Left renal cortex interstitium (tissue), 4 donors: ENCODE measurements at regions not wholly inside any gene's neighbourhood (a gene's known extent, or its start where the extent isn't known, plus 50 kb on each side); places are given as distances from the start of the nearest gene placed in this dataset.

Experiments used
- DNase-seq, 4 donors: peaks; one replicate each; pipeline ENCODE4 v3.0.0-alpha.2; 2013; ENCODE audit warnings: low read depth in 4 of 4, low spot score in 2 of 4, missing footprints in 1 of 4

DNA sequence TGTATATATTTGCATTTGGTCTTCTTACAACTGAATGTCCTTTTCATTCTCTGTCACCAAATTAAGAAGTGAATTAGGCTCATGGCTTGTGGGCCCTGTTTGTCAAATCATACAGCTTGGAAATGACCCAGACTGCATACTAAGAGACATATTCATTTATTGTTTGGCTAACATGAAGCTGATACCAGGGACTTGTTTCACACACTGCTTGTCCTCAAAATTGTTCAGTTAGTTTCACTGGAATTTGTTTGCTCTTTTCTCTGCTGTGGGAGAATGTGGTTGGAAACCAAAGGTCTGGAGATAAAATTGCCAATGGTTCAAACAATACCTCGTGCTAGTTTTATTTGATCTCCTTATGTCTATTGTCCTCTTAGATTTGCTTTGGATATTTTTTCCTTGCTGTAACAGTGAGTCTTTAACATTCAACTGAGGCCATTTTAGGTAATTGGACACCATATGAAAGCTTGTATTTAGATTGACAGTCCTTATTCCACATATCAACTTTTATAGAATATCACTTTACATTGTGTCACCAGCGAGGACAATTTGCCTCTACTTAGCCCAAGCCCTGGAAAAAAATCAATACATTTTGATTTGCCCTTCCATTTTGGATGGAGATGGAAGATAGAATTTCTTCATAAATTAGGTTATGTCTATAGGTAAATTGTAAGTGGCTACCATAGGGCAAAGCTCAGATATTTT is 144.3 kb upstream of the MTAP start:
- DNase-seq, result no peak

GRCh38 chr9:21660976-21661375 is 141.5 kb upstream of the MTAP start:
- no peak for DNase-seq

DNA sequence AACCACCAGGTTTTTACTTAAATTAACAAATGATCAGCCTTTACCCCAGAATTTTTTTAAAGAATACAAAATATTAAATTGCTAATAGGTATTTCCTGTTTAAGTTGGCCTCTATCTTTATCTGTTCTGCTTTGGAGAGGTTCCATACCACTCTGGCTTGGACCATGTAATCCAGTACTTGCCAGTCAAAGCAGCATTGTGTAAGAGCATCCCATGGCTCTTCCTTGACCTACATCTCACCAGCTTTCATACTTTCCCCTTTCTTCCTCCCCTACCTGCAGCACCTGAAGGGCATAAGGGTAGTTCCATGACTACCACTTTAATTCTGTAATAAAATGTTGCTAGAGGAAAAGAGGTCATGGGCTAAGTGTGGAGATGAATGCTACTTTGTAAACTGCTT is 140.8 kb upstream of the MTAP start:
- no peak for DNase-seq

DNA sequence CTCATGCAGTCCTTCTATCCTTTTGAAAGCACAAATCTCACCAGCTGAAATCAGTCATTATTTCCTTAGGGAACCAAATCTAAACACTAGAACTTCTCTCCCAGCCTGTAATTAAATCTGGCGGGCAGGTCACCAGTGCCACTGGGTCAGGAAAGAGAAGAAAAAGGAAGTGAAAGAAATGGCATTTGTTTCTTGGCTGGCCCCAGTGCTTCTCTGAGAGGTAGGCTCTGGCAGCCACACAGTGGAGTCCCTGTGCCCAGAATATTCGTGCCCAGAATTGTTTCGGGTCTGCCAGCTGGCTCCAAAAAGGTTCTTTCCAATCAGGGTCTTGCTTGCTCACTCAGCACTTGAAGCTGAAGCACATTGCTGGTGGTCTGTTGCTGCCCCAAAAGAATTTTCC is 133.9 kb upstream of the MTAP start:
- no peak for DNase-seq

- no peak for DNase-seq
Measured at GRCh38 chr9:21669701-21670100, 132.7 kb upstream of the MTAP start.

GRCh38 chr9:21670374-21670773 is 132.1 kb upstream of the MTAP start:
- no peak for DNase-seq

DNA sequence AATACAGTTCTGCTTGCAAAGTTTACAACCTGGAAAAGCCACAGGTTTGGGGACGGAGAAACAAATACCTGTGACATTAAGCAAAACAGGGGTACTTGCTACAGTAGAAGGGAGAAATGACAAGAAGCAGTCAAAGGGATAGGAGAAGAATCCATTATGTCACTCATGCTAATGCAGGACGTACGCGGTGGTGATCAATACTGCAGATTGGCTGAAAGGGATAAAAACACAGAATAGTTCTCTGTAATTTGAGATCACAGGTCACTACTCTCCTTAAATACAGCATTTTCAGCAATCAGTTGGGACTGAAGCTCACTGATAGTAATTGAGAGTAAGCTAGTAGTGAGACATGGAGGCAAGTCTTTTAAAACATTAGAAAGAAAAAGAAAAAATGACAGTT is 130.3 kb upstream of the MTAP start:
- DNase-seq, result no peak

- no peak for DNase-seq
Measured at GRCh38 chr9:21672761-21673160, 129.7 kb upstream of the MTAP start.

- DNase-seq, result no peak
Measured at GRCh38 chr9:21674894-21675293, 127.5 kb upstream of the MTAP start.

DNA sequence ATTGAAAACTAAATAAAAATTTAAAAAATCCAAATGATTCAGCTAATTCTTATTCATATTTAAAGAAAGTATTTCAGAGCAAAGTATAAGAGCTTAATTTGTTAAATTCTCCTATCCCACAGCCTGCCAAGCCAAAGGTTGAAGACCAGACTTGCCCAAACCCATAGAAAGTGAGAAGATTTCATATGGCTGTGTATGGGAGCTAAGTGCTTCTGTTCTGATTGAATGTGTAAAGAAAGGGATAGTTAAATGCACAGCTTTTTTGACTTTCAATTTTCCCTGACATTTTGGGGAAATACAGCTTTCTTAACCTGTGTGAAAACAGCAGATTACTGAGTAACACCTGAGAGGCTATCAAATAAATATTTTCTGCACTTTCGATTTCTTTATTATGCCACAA is 125.0 kb upstream of the MTAP start:
- DNase-seq, result no peak

- DNase-seq, result no peak
Measured at GRCh38 chr9:21677834-21678233, 124.6 kb upstream of the MTAP start.

- no peak for DNase-seq
Measured at GRCh38 chr9:21679432-21679831, 123.0 kb upstream of the MTAP start.

DNA sequence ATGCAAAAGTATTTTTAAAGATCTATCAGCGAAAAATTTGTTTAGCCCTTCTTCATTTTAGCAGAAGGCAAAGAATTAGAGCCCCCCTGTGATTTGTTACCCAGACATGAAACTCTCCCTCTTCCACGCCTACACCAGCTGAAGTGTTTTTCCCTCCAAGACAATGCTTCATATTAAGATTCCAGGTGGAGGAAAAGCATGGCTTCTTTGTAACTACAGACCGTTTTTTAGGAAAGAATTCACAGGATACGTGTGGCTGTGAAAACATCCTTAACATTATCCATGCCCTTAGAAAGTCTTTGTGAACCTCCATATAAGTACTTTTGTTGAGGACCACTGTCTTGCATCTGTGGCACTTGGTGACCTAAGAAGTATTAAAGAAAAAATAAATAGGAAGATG is 121.8 kb upstream of the MTAP start:
- DNase-seq, result no peak

DNA sequence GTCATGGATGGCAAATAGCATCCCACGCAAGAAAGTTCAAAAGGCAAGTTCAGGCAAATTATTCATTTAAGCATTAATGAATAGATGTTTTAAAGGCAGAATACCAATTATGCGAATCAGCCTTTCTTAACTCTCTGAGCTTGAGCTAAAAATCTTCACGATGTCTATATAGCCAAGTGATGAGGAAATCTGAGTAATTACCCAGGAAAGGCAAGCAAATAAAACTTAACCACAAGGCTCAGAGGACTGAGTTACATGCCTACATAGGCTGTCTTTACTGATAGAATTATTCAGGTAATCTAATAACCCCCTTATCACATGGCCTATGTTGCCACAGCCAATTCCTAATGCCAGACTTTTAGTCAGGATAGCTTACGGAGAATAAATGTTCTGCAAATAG is 120.8 kb upstream of the MTAP start:
- no peak for DNase-seq

- no peak for DNase-seq
Measured at GRCh38 chr9:21682381-21682780, 120.1 kb upstream of the MTAP start.

DNA sequence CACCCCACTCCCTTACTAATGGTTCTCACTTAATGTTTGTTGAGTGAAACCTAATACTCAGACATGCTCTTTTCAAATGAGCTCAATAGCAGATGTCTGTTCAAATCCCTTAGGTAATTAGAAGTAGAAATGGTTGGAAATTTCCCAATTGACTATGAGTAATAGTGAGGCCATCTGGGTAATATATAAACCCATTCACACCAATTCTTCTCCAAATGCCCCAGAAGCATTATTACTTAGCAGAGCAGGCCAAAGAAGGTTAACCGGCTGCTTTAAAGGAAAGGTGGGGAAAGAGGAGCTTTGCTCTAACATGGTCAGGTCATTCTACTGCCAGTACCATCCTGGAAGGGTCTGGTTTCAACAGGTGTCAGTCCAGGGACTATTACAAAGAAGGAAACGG is 119.5 kb upstream of the MTAP start:
- no peak for DNase-seq

- no peak for DNase-seq
Measured at GRCh38 chr9:21683484-21684175, 118.8 kb upstream of the MTAP start.

DNA sequence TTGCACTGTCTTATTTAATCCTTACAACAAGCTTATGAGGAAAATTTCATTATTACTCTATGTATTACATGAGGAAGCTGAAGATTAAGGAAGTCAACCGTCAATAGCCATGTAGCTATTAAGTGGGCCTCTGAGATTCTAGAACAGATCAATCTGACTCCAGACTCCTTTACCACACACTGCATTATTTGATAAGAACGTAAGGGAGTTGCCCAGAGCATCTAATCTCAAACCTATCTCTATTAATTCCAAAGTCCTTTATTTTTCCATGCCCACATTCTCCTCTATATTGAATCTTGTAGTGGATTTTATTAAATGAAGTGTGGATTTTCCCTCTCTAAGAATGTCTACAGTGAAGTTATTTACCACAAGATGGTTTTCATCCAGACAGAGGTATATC is 118.2 kb upstream of the MTAP start:
- DNase-seq, result no peak

- DNase-seq, result no peak
Measured at GRCh38 chr9:21684831-21685362, 117.5 kb upstream of the MTAP start.

DNA sequence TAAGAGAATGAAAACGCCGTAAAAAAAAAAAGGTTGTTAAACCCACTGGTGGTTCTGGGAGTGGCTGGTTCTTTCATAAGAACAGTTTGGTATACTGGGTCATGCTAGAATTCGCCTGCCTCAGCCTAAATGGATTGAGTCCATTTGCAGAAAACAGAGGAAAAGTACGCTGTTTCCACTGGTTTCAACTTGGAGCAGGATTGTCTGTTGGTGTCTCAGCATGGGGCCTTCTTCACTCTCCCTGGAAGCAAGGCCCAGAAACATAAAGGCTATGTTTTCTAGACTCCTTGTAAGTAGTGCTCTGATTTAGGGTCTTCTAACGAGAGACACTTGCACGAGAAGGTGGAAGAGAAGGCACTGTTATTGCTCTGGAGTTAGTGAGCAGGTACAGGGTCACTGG is 116.9 kb upstream of the MTAP start:
- no peak for DNase-seq

GRCh38 chr9:21686738-21687137 is 115.7 kb upstream of the MTAP start:
- no peak for DNase-seq

DNA sequence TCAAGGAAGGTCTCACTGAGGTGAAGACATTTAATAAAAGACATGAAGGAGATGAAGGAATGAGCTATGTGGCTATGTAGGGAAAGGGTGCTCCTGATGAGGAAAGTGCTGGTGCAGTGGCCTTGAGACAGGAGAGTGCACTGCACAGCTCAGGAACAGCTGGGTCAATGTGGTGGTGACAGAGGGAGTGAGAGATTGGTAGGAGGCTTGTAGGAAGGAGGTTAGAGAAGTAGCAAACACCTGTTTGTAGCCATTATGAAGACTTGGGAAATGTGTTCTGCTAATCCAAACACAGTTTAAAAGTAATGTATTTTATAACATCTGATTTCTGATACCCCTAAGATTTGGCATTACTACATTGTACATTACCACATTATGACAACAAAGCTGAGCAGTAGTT is 115.1 kb upstream of the MTAP start:
- DNase-seq, result no peak
